Endothelial cell (in vitro differentiated cells): ENCODE measurements at regions not wholly inside any gene's neighbourhood (a gene's known extent, or its start where the extent isn't known, plus 50 kb on each side); places are given as distances from the start of the nearest gene placed in this dataset.

Source experiments
- DNase-seq: peaks from one replicate; pipeline ENCODE4 v3.0.0; 2021; ENCODE audit warnings: low spot score
- H3K27ac Mint-ChIP-seq: one replicate; pipeline ENCODE4 v1.8.0; 2021; ENCODE audit warnings: mixed read lengths, inconsistent platforms; ENCODE audit not compliant: unreplicated experiment
- H3K27me3 Mint-ChIP-seq: one replicate; pipeline ENCODE4 v1.8.0; 2021; ENCODE audit warnings: mild to moderate bottlenecking, moderate library complexity, mixed read lengths, inconsistent platforms; ENCODE audit not compliant: unreplicated experiment
- H3K36me3 Mint-ChIP-seq: one replicate; pipeline ENCODE4 v1.8.0; 2021; ENCODE audit warnings: mild to moderate bottlenecking, low read depth, mixed read lengths, inconsistent platforms; ENCODE audit not compliant: unreplicated experiment
- H3K4me1 Mint-ChIP-seq: one replicate; pipeline ENCODE4 v1.8.0; 2021; ENCODE audit warnings: mild to moderate bottlenecking, mixed read lengths, inconsistent platforms; ENCODE audit not compliant: unreplicated experiment
- H3K4me3 Mint-ChIP-seq: one replicate; pipeline ENCODE4 v1.8.0; 2021; ENCODE audit warnings: mild to moderate bottlenecking, mixed read lengths, inconsistent platforms; ENCODE audit not compliant: unreplicated experiment
- H3K9me3 Mint-ChIP-seq: one replicate; pipeline ENCODE4 v1.8.0; 2021; ENCODE audit warnings: mixed read lengths, inconsistent platforms; ENCODE audit not compliant: unreplicated experiment
- TF ChIP-seq, protein P1 (sequence below): fragments of 200-600 bp; sonication (generic); IDR thresholded peaks from one replicate; pipeline ENCODE4 v1.5.0; 2021; ENCODE audit warnings: antibody characterized with exemption; ENCODE audit not compliant: unreplicated experiment

DNA sequence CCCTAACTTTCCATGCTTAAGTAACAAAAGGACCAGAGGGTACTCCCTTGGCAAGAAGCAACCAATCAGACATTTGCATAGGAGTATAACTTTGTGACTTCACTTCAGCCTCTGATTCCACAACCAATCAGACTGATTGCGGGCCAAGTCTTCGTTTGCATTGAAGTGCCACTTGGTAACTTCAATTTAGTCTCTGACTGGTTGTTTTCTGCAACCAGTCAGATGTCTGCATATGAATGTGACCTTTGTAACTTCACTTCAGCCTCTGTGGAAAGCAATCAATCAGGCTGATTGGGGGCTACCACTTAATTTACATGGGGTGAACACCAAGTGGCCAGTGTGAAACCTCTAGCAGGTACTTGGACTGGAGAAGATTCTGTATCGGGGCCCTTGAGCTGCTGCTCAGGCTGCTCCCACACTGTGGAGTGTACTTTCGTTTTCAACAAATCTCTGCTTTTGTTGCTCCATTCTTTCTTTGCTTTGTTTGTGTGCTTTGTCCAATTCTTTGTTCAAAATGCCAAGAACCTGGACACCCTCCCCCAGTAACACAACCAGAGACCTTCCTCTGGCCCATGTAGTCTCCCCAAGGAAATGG lies 241.5 kb downstream of the ACKR3 start:
- H3K9me3 Mint-ChIP-seq: peaks cover 19% of the 10 kb centered on the region
- no peak overlapping the region for H3K4me3 Mint-ChIP-seq
- peaks cover 3% of the 10 kb centered on the region for H3K27me3 Mint-ChIP-seq
- TF ChIP-seq, protein P1, sequence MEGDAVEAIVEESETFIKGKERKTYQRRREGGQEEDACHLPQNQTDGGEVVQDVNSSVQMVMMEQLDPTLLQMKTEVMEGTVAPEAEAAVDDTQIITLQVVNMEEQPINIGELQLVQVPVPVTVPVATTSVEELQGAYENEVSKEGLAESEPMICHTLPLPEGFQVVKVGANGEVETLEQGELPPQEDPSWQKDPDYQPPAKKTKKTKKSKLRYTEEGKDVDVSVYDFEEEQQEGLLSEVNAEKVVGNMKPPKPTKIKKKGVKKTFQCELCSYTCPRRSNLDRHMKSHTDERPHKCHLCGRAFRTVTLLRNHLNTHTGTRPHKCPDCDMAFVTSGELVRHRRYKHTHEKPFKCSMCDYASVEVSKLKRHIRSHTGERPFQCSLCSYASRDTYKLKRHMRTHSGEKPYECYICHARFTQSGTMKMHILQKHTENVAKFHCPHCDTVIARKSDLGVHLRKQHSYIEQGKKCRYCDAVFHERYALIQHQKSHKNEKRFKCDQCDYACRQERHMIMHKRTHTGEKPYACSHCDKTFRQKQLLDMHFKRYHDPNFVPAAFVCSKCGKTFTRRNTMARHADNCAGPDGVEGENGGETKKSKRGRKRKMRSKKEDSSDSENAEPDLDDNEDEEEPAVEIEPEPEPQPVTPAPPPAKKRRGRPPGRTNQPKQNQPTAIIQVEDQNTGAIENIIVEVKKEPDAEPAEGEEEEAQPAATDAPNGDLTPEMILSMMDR: no peak
- H3K4me1 Mint-ChIP-seq: no peaks in the 10 kb centered on the region
- no peak overlapping the region for H3K27ac Mint-ChIP-seq
- DNase-seq: no peak
- H3K36me3 Mint-ChIP-seq: peaks cover 4% of the 10 kb centered on the region

DNA sequence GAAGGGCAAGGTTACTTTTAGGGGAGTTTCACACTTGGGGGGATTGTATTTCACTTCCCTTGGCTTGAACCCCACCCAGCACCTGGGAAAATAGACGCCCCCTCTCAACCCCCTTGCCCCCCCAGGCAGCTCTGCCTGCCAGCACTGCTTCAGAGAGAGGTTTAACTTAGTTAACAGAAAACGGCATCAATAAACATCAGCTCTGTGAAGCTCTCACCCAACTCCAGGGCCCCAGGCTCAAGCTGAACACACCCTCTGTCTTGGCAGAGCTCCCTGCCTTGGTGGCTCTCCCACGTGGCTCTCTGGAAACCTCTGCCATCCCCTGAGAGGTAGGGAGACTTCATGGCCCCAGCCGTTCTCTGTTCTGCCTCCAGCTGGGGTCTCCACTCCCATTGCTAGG lies 244.1 kb downstream of the ACKR3 start:
- no peak overlapping the region for H3K4me3 Mint-ChIP-seq
- H3K4me1 Mint-ChIP-seq: no peaks in the 10 kb centered on the region
- DNase-seq: no peak
- H3K36me3 Mint-ChIP-seq: no peaks in the 10 kb centered on the region
- TF ChIP-seq, protein P1: no peak
- no peak overlapping the region for H3K27ac Mint-ChIP-seq
- H3K27me3 Mint-ChIP-seq: peaks cover 3% of the 10 kb centered on the region
- peaks cover 14% of the 10 kb centered on the region for H3K9me3 Mint-ChIP-seq

- peaks cover 3% of the 10 kb centered on the region for H3K27me3 Mint-ChIP-seq
- TF ChIP-seq, protein P1: no peak
- peaks cover 7% of the 10 kb centered on the region for H3K9me3 Mint-ChIP-seq
- DNase-seq: no peak
- H3K36me3 Mint-ChIP-seq: no peaks in the 10 kb centered on the region
- H3K4me3 Mint-ChIP-seq: no peak overlapping the region
- no peaks in the 10 kb centered on the region for H3K4me1 Mint-ChIP-seq
- H3K27ac Mint-ChIP-seq: no peak overlapping the region
Observed at GRCh38 chr2:236814593-236814992, 245.0 kb downstream of the ACKR3 start.

GRCh38 chr2:236815746-236816145 lies 246.1 kb downstream of the ACKR3 start:
- TF ChIP-seq, protein P1: no peak
- H3K9me3 Mint-ChIP-seq: no peaks in the 10 kb centered on the region
- no peak overlapping the region for H3K27ac Mint-ChIP-seq
- no peak for DNase-seq
- H3K4me3 Mint-ChIP-seq: no peak overlapping the region
- no peaks in the 10 kb centered on the region for H3K36me3 Mint-ChIP-seq
- peaks cover 3% of the 10 kb centered on the region for H3K27me3 Mint-ChIP-seq
- no peaks in the 10 kb centered on the region for H3K4me1 Mint-ChIP-seq

- no peaks in the 10 kb centered on the region for H3K9me3 Mint-ChIP-seq
- TF ChIP-seq, protein P1: no peak
- H3K27ac Mint-ChIP-seq: no peak overlapping the region
- DNase-seq: no peak
- no peaks in the 10 kb centered on the region for H3K36me3 Mint-ChIP-seq
- no peak overlapping the region for H3K4me3 Mint-ChIP-seq
- H3K27me3 Mint-ChIP-seq: peaks cover 3% of the 10 kb centered on the region
- no peaks in the 10 kb centered on the region for H3K4me1 Mint-ChIP-seq
Observed at GRCh38 chr2:236816197-236817170, 246.9 kb downstream of the ACKR3 start.
